RWPE1 (cell line): ENCODE measurements at regions not wholly inside any gene's neighbourhood (a gene's known extent, or its start where the extent isn't known, plus 50 kb on each side); places are given as distances from the start of the nearest gene placed in this dataset.
A peak's percentile ranks its signal among the peaks of the same experiment; 100 is the strongest.
"Not testable (repeated sequence)": the region's sequence is repeated elsewhere in the genome, so short reads cannot be mapped to it uniquely, and the experiment has no call there.

Experiments
- CTCF ChIA-PET: fragments of 350-600 bp; sonication (Branson Sonifier 250); formaldehyde crosslinking; extraction: SDS; loops from one replicate; lab custom pipeline; 2021; lab: Yijun Ruan, JAX
- POLR2A ChIA-PET: fragments of 400-600 bp; formaldehyde crosslinking; extraction: SDS; loops from one replicate; lab custom pipeline; 2020; ENCODE audit warnings: antibody characterized with exemption; ENCODE audit not compliant: low non-redundant PET; lab: Yijun Ruan, JAX
- DNase-seq: peaks from one replicate; pipeline ENCODE4 v3.0.0; 2012; ENCODE audit warnings: low spot score
- H3K27ac ChIP-seq: fragments of 450-650 bp; 2 replicates; pipeline ENCODE4 v1.5.1; 2017
- TF ChIP-seq, protein P1 (sequence below): fragments of 450-650 bp; conservative IDR thresholded peaks from 2 replicates; pipeline ENCODE4 v1.5.1; 2017; ENCODE audit warnings: low read depth, mild to moderate bottlenecking

DNA sequence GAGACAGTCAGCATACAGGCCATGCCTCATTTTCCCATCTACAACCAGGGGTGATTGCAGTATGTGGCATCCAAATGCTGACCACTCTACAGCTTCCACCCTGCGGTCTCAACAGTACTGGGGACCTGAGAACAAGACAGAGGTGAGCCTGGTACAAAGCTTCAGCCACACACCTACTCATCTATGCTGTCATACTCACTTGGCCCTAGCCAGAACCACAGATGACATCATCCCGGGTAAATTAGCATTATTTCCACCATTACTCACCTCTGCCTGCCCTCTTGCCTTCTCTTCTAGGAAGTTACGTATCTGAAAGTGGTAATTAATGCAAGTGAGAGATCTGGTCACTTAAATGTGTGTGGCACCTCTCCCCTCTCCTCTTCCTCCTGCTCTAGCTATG, 208.2 kb upstream of the ARL4C start:
- no peak overlapping the region for H3K27ac ChIP-seq
- TF ChIP-seq, protein P1, sequence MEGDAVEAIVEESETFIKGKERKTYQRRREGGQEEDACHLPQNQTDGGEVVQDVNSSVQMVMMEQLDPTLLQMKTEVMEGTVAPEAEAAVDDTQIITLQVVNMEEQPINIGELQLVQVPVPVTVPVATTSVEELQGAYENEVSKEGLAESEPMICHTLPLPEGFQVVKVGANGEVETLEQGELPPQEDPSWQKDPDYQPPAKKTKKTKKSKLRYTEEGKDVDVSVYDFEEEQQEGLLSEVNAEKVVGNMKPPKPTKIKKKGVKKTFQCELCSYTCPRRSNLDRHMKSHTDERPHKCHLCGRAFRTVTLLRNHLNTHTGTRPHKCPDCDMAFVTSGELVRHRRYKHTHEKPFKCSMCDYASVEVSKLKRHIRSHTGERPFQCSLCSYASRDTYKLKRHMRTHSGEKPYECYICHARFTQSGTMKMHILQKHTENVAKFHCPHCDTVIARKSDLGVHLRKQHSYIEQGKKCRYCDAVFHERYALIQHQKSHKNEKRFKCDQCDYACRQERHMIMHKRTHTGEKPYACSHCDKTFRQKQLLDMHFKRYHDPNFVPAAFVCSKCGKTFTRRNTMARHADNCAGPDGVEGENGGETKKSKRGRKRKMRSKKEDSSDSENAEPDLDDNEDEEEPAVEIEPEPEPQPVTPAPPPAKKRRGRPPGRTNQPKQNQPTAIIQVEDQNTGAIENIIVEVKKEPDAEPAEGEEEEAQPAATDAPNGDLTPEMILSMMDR = no peak
- CTCF ChIA-PET = no interaction called here
- DNase-seq = peak; percentile 38
- POLR2A ChIA-PET = no interaction called here

DNA sequence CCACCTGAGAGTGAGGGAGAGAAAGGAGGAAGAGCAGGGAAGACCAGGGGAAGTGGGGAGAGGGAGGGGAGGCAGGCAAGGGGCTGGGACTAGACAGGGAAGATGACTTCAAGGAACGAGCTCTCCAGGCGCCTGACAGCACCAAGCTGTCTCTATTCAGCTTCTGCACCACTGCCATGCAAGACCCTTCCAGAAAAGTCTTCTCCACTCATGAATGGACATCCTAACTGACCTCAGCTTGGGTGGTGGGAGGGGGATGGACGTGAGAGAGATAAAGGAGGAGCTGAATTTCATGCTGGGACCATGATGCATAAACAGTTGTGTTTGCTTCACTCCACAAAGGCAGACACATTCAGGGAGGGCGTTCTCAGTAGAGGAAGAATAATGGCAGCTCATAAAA, 206.4 kb upstream of the ARL4C start:
- ChIA-PET CTCF (interaction anchor here (0.7 kb wide), 1 partner anchor 43 kb away, joined by 5 read pairs; no protein-coding TSS in a partner anchor), POLR2A (no interaction called here)
- TF ChIP-seq, protein P1 = no peak
- no peak for DNase-seq
- H3K27ac ChIP-seq = no peak overlapping the region

DNA sequence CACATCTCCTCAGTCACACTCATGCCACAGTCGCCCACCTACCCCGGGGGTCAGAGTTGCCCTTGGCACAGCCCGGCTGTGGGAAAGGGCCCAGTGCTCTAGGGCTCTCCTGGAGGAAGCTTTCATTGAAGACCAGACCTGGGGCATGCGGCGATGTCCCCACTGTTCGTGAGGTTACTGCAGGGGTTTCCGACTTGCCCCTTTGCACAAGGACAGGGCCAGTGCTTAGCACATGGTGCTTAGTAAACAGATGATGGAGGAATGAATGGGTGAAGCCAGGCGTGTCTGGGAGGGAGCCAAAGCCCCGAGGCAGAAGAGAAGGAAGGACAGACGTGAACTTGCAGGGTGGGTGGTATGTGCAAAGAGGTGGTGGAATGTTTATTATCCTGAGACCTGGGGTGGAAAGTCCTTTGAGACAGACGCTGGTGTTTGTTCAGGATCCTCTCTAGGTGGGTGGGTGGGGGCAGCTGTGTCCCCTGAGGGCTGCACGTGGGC, 205.9 kb upstream of the ARL4C start:
- H3K27ac ChIP-seq = no peak overlapping the region
- no peak for DNase-seq
- TF ChIP-seq, protein P1 = no peak
- CTCF ChIA-PET = interaction anchor here (0.7 kb wide), 1 partner anchor 44 kb away, joined by 5 read pairs; no protein-coding TSS in a partner anchor
- POLR2A ChIA-PET = no interaction called here

DNA sequence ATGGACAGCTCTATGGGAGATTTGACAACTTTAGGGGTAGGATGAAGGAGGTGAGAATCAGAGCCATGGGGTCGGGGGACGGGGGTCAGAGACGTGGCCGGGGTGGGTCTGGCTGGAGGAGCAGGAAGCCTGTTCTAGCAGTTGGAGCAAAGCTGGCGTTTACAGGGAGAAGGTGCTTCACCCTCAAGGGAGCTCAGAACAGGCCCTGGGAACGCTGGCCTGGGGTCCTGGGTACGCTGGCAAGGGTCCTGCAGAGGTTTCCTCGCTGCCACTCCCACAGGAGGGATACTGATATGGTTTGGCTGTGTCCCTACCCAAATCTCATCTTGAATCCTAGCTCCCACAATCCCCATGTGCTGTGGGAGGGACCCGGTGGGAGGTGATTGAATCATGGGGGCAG, 205.0 kb upstream of the ARL4C start:
- TF ChIP-seq, protein P1 = no peak
- ChIA-PET POLR2A (no interaction called here), CTCF (interaction anchor here (0.7 kb wide), 1 partner anchor 678 kb away, joined by 3 read pairs; no protein-coding TSS in a partner anchor)
- no peak for DNase-seq
- H3K27ac ChIP-seq = no peak overlapping the region

DNA sequence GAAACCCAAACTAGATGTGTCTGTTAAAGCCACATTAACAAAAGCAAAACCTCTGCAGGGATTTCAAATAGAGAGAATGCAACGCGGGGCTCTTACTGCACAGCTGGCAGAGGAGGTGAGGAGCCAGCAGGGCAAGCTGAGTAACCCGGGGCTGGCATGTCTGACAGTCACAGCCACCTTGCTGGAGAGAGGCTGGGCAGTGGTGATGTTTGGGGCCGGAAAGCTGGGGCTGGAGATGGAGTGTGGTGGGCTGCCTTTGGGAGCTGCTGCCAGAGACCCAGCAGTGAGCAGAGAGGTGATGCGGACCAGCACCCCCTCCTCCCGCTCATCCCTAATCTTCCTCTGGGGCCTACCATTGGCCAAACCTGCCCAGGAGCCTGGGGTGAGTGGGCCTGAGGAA, 204.5 kb upstream of the ARL4C start:
- ChIA-PET CTCF (interaction anchor here (0.7 kb wide), 1 partner anchor 678 kb away, joined by 3 read pairs; no protein-coding TSS in a partner anchor), POLR2A (no interaction called here)
- H3K27ac ChIP-seq = no peak overlapping the region
- TF ChIP-seq, protein P1 = no peak
- DNase-seq = no peak

DNA sequence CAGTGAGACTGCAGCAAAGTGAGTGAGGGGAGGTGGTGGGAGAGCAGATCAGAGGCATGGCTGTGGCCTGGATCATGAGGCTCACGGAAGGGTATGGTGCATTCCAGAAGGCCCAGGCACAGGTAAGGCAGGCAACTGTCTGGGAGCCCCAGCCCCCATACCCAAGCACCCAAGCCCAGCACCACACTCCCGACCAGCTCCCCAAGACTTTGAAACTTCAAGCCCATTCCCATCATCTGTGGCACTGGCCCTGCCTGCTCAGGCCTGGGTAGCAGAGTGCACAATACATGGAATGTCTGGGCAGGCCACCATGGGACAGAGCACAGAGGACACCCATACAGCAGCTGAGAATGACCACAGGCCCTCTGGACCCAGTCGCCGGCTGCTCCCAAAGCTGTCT, 202.6 kb upstream of the ARL4C start:
- ChIA-PET POLR2A (no interaction called here), CTCF (no interaction called here)
- DNase-seq = no peak
- TF ChIP-seq, protein P1 = no peak
- H3K27ac ChIP-seq = no peak overlapping the region

DNA sequence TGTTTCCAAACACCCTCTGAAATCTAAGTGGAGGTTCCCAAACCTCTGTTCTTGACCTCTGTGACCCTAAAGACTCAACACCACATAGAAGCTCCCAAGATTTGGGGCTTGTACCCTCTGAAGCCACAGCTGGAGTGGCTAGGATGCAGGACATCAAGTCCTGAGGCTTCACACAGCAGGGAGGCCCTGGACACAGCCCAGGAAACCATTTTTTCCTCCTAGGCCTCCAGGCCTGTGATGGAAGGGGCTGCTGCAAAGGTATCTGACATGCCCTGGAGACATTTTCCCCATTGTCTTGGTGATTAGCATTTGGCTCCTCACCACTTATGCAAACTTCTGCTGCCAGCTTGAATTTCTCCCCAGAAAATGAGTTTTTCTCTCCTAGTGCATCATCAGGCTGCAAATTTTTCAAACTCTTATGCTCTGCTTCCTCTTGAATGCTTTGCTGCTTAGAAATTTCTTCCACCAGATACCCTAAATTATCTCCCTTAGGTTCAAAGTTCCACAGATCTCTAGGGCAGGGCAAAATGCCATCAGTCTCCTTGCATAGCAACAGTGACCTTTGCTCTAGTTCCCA, 200.5 kb upstream of the ARL4C start:
- CTCF ChIA-PET = not testable (repeated sequence)

More for the DNA sequence above, 200.5 kb upstream of the ARL4C start:
- DNase-seq, H3K27ac ChIP-seq, POLR2A ChIA-PET: not testable (repeated sequence)
